ENCODE measurements at regions not wholly inside any gene's neighbourhood (a gene's known extent, or its start where the extent isn't known, plus 50 kb on each side); places are given as distances from the start of the nearest gene placed in this dataset.

- TF ChIP-seq CTCF (conservative IDR thresholded peaks at IDR 0.05; ENCODE audit: low read depth in 2 of 2) (no peak), EZH2 (IDR thresholded peaks at IDR 0.05; ENCODE audit: low read depth, unreplicated experiment) (no peak), REST (IDR thresholded peaks at IDR 0.05; ENCODE audit: unreplicated experiment) (no peak), JUNB (IDR thresholded peaks at IDR 0.05; ENCODE audit: unreplicated experiment) (no peak)
These were observed 353.1 kb downstream of the IRS1 start for GRCh38 chr2:226446406-226447001.
